RWPE2 (cell line): ENCODE measurements at regions not wholly inside any gene's neighbourhood (a gene's known extent, or its start where the extent isn't known, plus 50 kb on each side); places are given as distances from the start of the nearest gene placed in this dataset.
"Not testable (repeated sequence)": the region's sequence is repeated elsewhere in the genome, so short reads cannot be mapped to it uniquely, and the experiment has no call there.

Source experiments
- ATAC-seq: fragments of 200-7000 bp; cut with Tn5 transposase; 3 replicates; pipeline ENCODE4 v1.9.1; 2021; ENCODE audit warnings: low read depth
- DNase-seq: peaks from one replicate; pipeline ENCODE4 v3.0.0-alpha.2; 2020; ENCODE audit warnings: low spot score
- H3K27ac ChIP-seq: fragments of 450-650 bp; 2 replicates; pipeline ENCODE4 v1.5.1; 2017; ENCODE audit warnings: mild to moderate bottlenecking; ENCODE audit not compliant: poor library complexity, severe bottlenecking
- H3K27me3 ChIP-seq: fragments of 250-450 bp; sonication (Bioruptor Pico); 2 replicates; pipeline ENCODE4 v1.5.1; 2021; ENCODE audit warnings: mild to moderate bottlenecking, moderate library complexity; ENCODE audit not compliant: insufficient read depth, poor library complexity, severe bottlenecking
- H3K36me3 ChIP-seq: fragments of 250-450 bp; sonication (Bioruptor Pico); 2 replicates; pipeline ENCODE4 v1.5.1; 2020; ENCODE audit warnings: low read depth, mild to moderate bottlenecking, moderate library complexity
- H3K4me1 ChIP-seq: fragments of 250-450 bp; sonication (Bioruptor Pico); 2 replicates; pipeline ENCODE4 v1.5.1; 2021; ENCODE audit warnings: mild to moderate bottlenecking, moderate library complexity; ENCODE audit not compliant: insufficient read depth, poor library complexity, severe bottlenecking
- H3K4me3 ChIP-seq: fragments of 250-450 bp; sonication (Bioruptor Pico); 2 replicates; pipeline ENCODE4 v1.5.1; 2021; ENCODE audit warnings: mild to moderate bottlenecking, moderate library complexity; ENCODE audit not compliant: severe bottlenecking
- H3K9me3 ChIP-seq: fragments of 250-450 bp; sonication (Bioruptor Pico); 2 replicates; pipeline ENCODE4 v1.5.1; 2021; ENCODE audit warnings: mild to moderate bottlenecking, moderate library complexity; ENCODE audit not compliant: severe bottlenecking
- TF ChIP-seq, protein P1 (sequence below): fragments of 450-650 bp; IDR thresholded peaks from one replicate; pipeline ENCODE4 v1.5.1; 2017; ENCODE audit warnings: mild to moderate bottlenecking, moderate library complexity; ENCODE audit not compliant: poor library complexity, severe bottlenecking

GRCh38 chr7:66474441-66474840 is 154.2 kb upstream of the KCTD7 start:
- TF ChIP-seq, protein P1, sequence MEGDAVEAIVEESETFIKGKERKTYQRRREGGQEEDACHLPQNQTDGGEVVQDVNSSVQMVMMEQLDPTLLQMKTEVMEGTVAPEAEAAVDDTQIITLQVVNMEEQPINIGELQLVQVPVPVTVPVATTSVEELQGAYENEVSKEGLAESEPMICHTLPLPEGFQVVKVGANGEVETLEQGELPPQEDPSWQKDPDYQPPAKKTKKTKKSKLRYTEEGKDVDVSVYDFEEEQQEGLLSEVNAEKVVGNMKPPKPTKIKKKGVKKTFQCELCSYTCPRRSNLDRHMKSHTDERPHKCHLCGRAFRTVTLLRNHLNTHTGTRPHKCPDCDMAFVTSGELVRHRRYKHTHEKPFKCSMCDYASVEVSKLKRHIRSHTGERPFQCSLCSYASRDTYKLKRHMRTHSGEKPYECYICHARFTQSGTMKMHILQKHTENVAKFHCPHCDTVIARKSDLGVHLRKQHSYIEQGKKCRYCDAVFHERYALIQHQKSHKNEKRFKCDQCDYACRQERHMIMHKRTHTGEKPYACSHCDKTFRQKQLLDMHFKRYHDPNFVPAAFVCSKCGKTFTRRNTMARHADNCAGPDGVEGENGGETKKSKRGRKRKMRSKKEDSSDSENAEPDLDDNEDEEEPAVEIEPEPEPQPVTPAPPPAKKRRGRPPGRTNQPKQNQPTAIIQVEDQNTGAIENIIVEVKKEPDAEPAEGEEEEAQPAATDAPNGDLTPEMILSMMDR: no peak
- ATAC-seq (no peak), DNase-seq (no peak)

GRCh38 chr7:66476056-66476455 is 152.6 kb upstream of the KCTD7 start:
- H3K36me3 ChIP-seq, H3K9me3 ChIP-seq, H3K4me1 ChIP-seq, H3K27ac ChIP-seq, H3K4me3 ChIP-seq, ATAC-seq, DNase-seq, H3K27me3 ChIP-seq: not testable (repeated sequence)

More at GRCh38 chr7:66474441-66474840, 154.2 kb upstream of the KCTD7 start:
- H3K9me3 ChIP-seq: no peaks in the 10 kb centered on the region
- no peak overlapping the region for H3K27ac ChIP-seq
- no peaks in the 10 kb centered on the region for H3K4me1 ChIP-seq
- no peaks in the 10 kb centered on the region for H3K36me3 ChIP-seq
- H3K4me3 ChIP-seq: no peak overlapping the region
- no peaks in the 10 kb centered on the region for H3K27me3 ChIP-seq

GRCh38 chr7:66477822-66478397 is 150.8 kb upstream of the KCTD7 start:
- not testable (repeated sequence) for H3K9me3 ChIP-seq, DNase-seq, H3K36me3 ChIP-seq, H3K4me1 ChIP-seq, ATAC-seq, H3K4me3 ChIP-seq, H3K27me3 ChIP-seq, H3K27ac ChIP-seq

GRCh38 chr7:66481229-66481628 is 147.5 kb upstream of the KCTD7 start:
- not testable (repeated sequence) for H3K4me3 ChIP-seq, H3K4me1 ChIP-seq, H3K27me3 ChIP-seq, ATAC-seq, H3K9me3 ChIP-seq, H3K36me3 ChIP-seq, H3K27ac ChIP-seq, DNase-seq

- H3K9me3 ChIP-seq, H3K4me3 ChIP-seq, H3K27ac ChIP-seq, H3K27me3 ChIP-seq, DNase-seq, H3K36me3 ChIP-seq, ATAC-seq, H3K4me1 ChIP-seq: not testable (repeated sequence)
These were observed 139.6 kb upstream of the KCTD7 start for GRCh38 chr7:66489065-66489464.

- not testable (repeated sequence) for H3K27ac ChIP-seq, H3K9me3 ChIP-seq, H3K4me3 ChIP-seq, ATAC-seq, H3K27me3 ChIP-seq, DNase-seq, H3K4me1 ChIP-seq, H3K36me3 ChIP-seq
These were observed 138.9 kb upstream of the KCTD7 start for GRCh38 chr7:66489741-66490140.

GRCh38 chr7:66490979-66491378 is 137.7 kb upstream of the KCTD7 start:
- ATAC-seq: 0 out of 3 replicates have a peak, but pooled peaks have one; percentile 24

DNA sequence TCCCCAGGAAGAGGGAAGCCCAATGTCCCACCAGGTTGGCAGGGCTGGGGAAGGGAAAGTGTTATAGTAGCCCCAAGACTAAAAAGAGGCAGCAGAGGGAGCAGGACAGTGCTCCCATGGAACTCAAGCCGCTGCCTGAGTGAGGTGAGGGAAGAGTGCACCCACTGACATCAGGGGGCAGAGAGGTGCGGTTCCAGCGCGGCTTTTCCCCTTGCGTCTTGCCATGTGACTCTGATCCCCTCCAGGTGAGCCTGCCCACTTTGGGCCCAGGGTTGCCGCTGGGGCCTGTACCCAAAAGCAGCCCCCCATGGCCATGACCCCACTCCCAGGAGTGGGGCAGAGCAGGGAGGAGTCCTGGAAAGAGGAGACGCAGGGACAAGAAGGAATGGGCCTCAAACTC is 136.3 kb upstream of the KCTD7 start:
- not testable (repeated sequence) for H3K9me3 ChIP-seq, ATAC-seq, H3K4me1 ChIP-seq, H3K27me3 ChIP-seq, DNase-seq, H3K36me3 ChIP-seq
- Histone ChIP-seq H3K4me3 (peak overlapping the region; percentile 50), H3K27ac (peak overlapping the region; percentile 57)

More at GRCh38 chr7:66490979-66491378, 137.7 kb upstream of the KCTD7 start:
- H3K9me3 ChIP-seq, H3K4me3 ChIP-seq, H3K27ac ChIP-seq, H3K36me3 ChIP-seq, DNase-seq, H3K4me1 ChIP-seq, H3K27me3 ChIP-seq: not testable (repeated sequence)
